GM18502 (cell line): ENCODE measurements at regions not wholly inside any gene's neighbourhood (a gene's known extent, or its start where the extent isn't known, plus 50 kb on each side); places are given as distances from the start of the nearest gene placed in this dataset.

Experiments used
- ATAC-seq: cut with Tn5 transposase; IDR thresholded peaks from one replicate; pipeline ENCODE4 v1.9.1; 2021; ENCODE audit warnings: mild to moderate bottlenecking; ENCODE audit not compliant: unreplicated experiment, poor library complexity

DNA sequence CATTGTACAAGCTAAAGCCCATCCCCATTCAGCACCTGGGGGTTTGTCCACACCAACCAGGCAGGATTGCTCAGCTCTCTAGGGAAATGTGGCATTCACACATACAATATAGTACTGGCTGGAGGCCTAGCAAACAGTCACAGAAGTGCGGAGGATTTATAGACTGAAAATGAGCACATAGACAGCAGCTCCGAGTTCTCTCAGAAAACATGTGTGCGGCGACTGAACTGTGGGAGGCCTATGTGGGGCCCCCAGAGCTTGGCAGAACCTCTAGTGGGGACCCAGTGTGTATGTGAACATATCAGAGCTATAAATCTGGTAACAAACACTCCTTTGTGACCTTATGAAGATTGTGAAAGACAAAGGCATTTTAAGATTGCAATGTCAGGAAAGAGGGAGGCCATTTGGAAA, 431.1 kb downstream of the DTWD2 start:
- no peak for ATAC-seq

- no peak for ATAC-seq
These were observed 431.6 kb downstream of the DTWD2 start for GRCh38 chr5:118556792-118557191.

DNA sequence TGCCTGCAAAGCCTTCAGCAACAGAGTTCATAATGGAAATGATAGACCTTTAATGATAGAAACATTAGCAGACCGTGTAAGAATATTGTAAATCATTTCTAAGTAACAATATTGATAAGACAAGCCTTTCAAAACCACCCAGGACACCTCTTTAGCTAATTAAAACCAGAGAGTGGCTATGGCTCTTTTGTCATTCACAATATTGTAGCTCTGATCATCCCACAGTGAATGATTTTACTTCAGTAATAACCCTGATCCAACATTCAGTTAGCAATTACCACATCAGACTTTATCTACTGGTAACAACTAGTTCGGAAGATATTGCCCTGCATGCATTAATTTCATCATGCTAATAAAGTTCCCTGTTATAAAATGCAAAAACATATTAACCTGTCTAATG, 432.6 kb downstream of the DTWD2 start:
- ATAC-seq = no peak

- ATAC-seq = no peak
These were observed 433.4 kb downstream of the DTWD2 start for GRCh38 chr5:118554981-118555380.

GRCh38 chr5:118554241-118554640, 434.1 kb downstream of the DTWD2 start:
- no peak for ATAC-seq

GRCh38 chr5:118553662-118554061, 434.7 kb downstream of the DTWD2 start:
- ATAC-seq = no peak

DNA sequence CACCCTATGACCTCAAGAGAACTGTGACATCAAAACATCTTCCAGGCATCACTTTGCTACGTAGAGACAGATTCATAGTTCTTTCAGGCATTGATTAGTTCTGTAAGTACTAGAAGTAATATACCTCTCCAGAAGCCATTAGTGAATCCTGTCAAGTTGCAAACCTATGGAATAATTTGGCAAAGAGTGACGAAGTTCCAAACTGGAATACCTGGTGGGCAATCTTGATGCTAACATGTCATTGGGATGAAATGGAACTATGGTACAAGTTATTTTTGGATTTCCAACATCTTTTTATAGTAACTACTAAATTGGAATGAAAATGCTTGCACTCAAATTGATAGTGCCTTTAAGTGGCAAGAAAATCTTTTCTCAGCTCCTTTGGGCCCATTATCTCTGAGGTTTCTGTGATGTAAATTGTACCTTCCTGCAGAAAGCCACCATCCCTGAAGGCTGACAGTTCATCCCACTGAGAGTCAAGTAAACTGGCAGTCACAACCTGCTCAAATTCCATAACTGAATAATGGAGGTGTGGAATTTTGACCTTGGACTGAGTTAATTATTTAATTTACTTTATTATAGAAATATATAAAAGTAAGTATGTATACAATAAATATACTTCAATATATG, 435.5 kb downstream of the DTWD2 start:
- no peak for ATAC-seq

GRCh38 chr5:118552146-118552545, 436.2 kb downstream of the DTWD2 start:
- no peak for ATAC-seq

DNA sequence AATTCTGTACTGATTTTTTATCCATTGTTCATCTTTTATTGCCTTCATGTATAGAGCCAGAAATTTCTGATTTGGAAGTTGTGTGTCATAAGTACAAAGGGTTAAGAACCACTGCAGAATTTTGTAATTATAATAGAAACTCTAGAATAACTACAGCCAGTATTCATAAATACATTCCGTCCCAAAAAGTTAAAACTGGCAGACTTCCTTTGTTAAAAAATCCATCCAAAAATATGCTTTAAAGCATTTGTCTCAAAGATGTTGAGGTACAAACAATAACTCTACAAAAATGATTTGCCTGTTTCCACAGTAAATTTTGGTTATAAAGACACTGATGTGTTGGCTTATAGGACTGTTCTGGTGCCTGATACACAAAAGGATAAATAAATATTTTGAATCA, 436.6 kb downstream of the DTWD2 start:
- no peak for ATAC-seq

- ATAC-seq = no peak
These were observed 437.3 kb downstream of the DTWD2 start for GRCh38 chr5:118551031-118551430.

- ATAC-seq = no peak
These were observed 439.3 kb downstream of the DTWD2 start for GRCh38 chr5:118548761-118549720.

- no peak for ATAC-seq
These were observed 442.9 kb downstream of the DTWD2 start for GRCh38 chr5:118545470-118545869.

DNA sequence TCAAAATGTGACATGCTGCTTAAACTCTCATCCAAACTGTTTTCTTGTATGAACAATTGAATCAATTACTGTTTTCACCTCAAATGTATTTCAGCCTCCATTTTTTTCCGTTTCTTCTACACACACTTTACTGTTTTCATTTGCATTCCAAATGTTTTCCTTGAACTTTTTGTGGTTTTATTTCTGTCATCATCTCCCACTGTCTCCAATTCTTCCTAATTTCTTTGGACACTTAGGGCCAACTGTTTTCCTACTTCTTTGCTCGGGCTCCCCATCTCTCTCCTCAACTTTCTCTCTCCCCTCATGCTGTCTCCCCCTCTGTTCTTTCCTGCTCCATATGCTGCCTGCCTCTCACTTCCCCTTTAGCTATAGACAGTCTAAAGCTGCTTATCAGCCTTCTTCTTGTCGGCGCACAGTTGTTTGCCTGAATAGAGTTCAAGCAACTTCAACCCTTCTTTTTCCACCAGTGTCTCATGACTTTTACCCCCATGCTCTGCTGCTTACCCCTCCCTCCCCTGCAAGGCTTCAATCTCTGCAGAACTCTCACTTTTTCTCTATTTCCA, 443.4 kb downstream of the DTWD2 start:
- no peak for ATAC-seq

- ATAC-seq = no peak
These were observed 454.4 kb downstream of the DTWD2 start for GRCh38 chr5:118533923-118534322.

GRCh38 chr5:118533156-118533555, 455.2 kb downstream of the DTWD2 start:
- no peak for ATAC-seq

DNA sequence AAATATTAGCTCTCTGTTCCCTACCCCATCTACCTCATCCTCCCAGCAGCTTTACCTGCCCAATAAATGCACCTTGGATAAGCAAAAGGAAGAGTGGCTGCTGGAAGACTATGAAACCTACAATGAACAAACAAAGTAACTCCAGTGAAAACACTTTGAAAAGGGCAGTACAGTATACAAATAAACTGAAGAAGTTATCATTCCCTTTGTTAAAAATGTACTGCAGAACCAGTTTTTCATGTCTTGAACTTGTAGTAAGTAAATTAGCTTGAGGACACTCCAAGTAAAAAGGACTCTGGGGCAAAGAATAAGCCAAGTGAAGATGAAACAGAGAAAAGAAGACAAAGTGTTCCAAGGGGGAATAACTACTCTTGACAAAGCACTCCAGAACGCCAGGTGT, 457.1 kb downstream of the DTWD2 start:
- no peak for ATAC-seq

- ATAC-seq = no peak
These were observed 458.8 kb downstream of the DTWD2 start for GRCh38 chr5:118529361-118530144.

DNA sequence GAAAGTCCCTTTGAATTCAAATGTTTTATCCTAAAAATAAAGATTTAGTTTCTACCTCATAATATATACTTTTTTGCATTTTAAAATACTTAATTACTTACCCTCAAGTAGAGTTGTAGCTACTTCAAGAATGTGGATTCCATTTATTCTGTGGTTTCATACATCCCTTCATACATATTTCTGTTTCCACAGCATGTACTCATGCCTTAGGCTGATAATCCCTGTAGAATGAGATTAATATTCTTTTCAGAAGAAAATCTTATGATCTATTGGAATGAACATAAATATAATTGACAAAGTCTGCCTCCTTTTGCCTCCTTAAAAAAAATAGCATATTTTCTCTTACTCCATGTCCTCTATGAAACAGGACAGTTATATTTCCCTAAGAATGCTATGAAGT, 465.7 kb downstream of the DTWD2 start:
- ATAC-seq = no peak

- no peak for ATAC-seq
These were observed 467.5 kb downstream of the DTWD2 start for GRCh38 chr5:118520771-118521415.

DNA sequence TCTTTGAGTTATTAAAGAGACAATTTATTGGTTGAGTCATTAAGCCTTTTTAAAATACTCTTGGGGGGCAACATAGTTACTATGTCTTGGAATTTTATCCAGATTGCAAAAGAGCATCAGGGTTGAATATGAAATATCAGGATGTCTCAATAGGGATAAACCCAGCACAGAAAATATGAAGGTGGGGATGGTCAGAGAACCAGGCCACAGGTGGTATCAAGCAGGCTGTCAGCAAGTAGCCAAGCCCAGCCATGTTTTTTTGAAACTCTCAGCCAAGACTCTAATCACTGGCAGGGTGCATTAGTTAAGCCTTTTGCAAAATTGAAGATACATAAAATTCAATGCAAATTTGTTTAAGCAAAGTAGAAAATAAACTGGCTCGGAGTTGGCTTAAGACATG, 468.9 kb downstream of the DTWD2 start:
- ATAC-seq = no peak
